CD14-positive monocyte (primary cell): ENCODE measurements at regions not wholly inside any gene's neighbourhood (a gene's known extent, or its start where the extent isn't known, plus 50 kb on each side); places are given as distances from the start of the nearest gene placed in this dataset.

Source experiments
- DNase-seq, 3 donors: peaks; one replicate each; pipeline ENCODE4 v3.0.0-alpha.2; 2011 to 2022
- H2AFZ ChIP-seq: 2 replicates; pipeline ENCODE4 v1.6.0; 2012; ENCODE audit warnings: mild to moderate bottlenecking, low read depth, low read length, inconsistent platforms; ENCODE audit not compliant: insufficient read depth, poor library complexity, severe bottlenecking
- H3K27ac ChIP-seq, 2 donors: 1 replicate in 1 of 2; 2 replicates in 1 of 2; pipeline ENCODE4 v1.5.1; 2012 to 2013; ENCODE audit warnings: low read length in 2 of 2, control low read depth in 1 of 2, inconsistent platforms in 1 of 2, low read depth in 1 of 2, mild to moderate bottlenecking in 1 of 2
- H3K27me3 ChIP-seq, 2 donors: one replicate each; pipeline versions ENCODE4 v1.6.0 to v1.6.1; 2011 to 2013; ENCODE audit warnings: low read length in 2 of 2; ENCODE audit not compliant: control insufficient read depth in 2 of 2, insufficient read depth in 2 of 2
- H3K36me3 ChIP-seq, 2 donors: replicated peaks in 1 of 2; 1 replicate in 1 of 2; 2 replicates in 1 of 2; pipeline versions ENCODE4 v1.5.1 to v1.6.1; 2012 to 2013; ENCODE audit warnings: low read length in 2 of 2, control low read depth in 1 of 2, inconsistent platforms in 1 of 2, mild to moderate bottlenecking in 1 of 2; ENCODE audit not compliant: insufficient read depth in 2 of 2, control insufficient read depth in 1 of 2
- H3K4me1 ChIP-seq, 2 donors: 1 replicate in 1 of 2; 2 replicates in 1 of 2; pipeline versions ENCODE4 v1.5.1 to v1.6.1; 2012 to 2013; ENCODE audit warnings: low read length in 2 of 2, control low read depth in 1 of 2, inconsistent platforms in 1 of 2, mild to moderate bottlenecking in 1 of 2, moderate library complexity in 1 of 2; ENCODE audit not compliant: insufficient read depth in 2 of 2, control insufficient read depth in 1 of 2
- H3K4me2 ChIP-seq: replicated peaks from 2 replicates; pipeline ENCODE3; 2012; ENCODE audit warnings: low read length, moderate library complexity, mild to moderate bottlenecking; ENCODE audit not compliant: poor library complexity, severe bottlenecking; ENCODE audit errors: extremely low read depth
- H3K4me3 ChIP-seq, 3 experiments: fragments of 200-600 bp in 1 of 3; sonication (generic) in 1 of 3; replicated peaks in 1 of 3; 1 replicate in 2 of 3; 2 replicates in 1 of 3; pipeline ENCODE4 v1.5.1; 2011 to 2013; ENCODE audit warnings: low read length in 3 of 3, mild to moderate bottlenecking in 3 of 3, control low read depth in 2 of 3, low read depth in 2 of 3, inconsistent platforms in 1 of 3, moderate library complexity in 1 of 3
- H3K79me2 ChIP-seq: 2 replicates; pipeline ENCODE4 v1.6.0; 2012; ENCODE audit warnings: mild to moderate bottlenecking, control low read depth, inconsistent platforms, low read length, moderate library complexity; ENCODE audit not compliant: insufficient read depth
- H3K9ac ChIP-seq: 2 replicates; pipeline ENCODE4 v1.6.0; 2017; ENCODE audit warnings: low read length, mild to moderate bottlenecking; ENCODE audit not compliant: insufficient read depth, poor library complexity, severe bottlenecking
- H3K9me3 ChIP-seq, 2 donors: replicated peaks in 1 of 2; 1 replicate in 1 of 2; 2 replicates in 1 of 2; pipeline versions ENCODE4 v1.5.1 to v1.6.1; 2012 to 2013; ENCODE audit warnings: low read length in 2 of 2, control low read depth in 1 of 2; ENCODE audit not compliant: control insufficient read depth in 1 of 2, insufficient read depth in 1 of 2
- H4K20me1 ChIP-seq: 2 replicates; pipeline ENCODE4 v1.6.0; 2012; ENCODE audit warnings: mild to moderate bottlenecking, low read length, control low read depth, moderate library complexity; ENCODE audit not compliant: insufficient read depth
- H3K27ac Mint-ChIP-seq, 7 donors: one replicate each; pipeline ENCODE4 v1.8.0; 2020; ENCODE audit warnings: mild to moderate bottlenecking in 7 of 7, mixed read lengths in 7 of 7, moderate library complexity in 6 of 7, inconsistent platforms in 2 of 7
- H3K27me3 Mint-ChIP-seq, 3 donors: one replicate each; pipeline ENCODE4 v1.8.0; 2021 to 2022; ENCODE audit warnings: low read depth in 3 of 3, mild to moderate bottlenecking in 3 of 3, mixed read lengths in 3 of 3, moderate library complexity in 3 of 3, inconsistent platforms in 1 of 3
- H3K36me3 Mint-ChIP-seq, 2 donors: one replicate each; pipeline ENCODE4 v1.8.0; 2020; ENCODE audit warnings: mixed read lengths in 2 of 2, inconsistent platforms in 1 of 2, mild to moderate bottlenecking in 1 of 2
- H3K4me1 Mint-ChIP-seq: one replicate; pipeline ENCODE4 v1.8.0; 2020; ENCODE audit warnings: mild to moderate bottlenecking, mixed read lengths
- H3K4me3 Mint-ChIP-seq, 2 donors: one replicate each; pipeline ENCODE4 v1.8.0; 2020; ENCODE audit warnings: mild to moderate bottlenecking in 2 of 2, mixed read lengths in 2 of 2, moderate library complexity in 1 of 2
- H3K9me3 Mint-ChIP-seq, 7 donors: one replicate each; pipeline ENCODE4 v1.8.0; 2020 to 2022; ENCODE audit warnings: mixed read lengths in 7 of 7, mild to moderate bottlenecking in 6 of 7, moderate library complexity in 6 of 7, inconsistent platforms in 2 of 7
- WGBS: methylation state at CpG from one replicate; pipeline ENCODE4 v1.1.5; 2013; ENCODE audit warnings: missing lambda C conversion rate; ENCODE audit not compliant: insufficient coverage; 5-methylcytosine and 5-hydroxymethylcytosine counted together
- intact Hi-C, 2 donors: fragments of 100-400 bp; cut with micrococcal nuclease; formaldehyde crosslinking; loops; one replicate each; pipeline versions ENCODE4 v1.15.0 to v1.15.1; 2023
- TF ChIP-seq, protein P1 (sequence below): fragments of 200-600 bp; IDR thresholded peaks from one replicate; pipeline ENCODE4 v1.8.0; 2022; ENCODE audit warnings: antibody characterized with exemption, mild to moderate bottlenecking

DNA sequence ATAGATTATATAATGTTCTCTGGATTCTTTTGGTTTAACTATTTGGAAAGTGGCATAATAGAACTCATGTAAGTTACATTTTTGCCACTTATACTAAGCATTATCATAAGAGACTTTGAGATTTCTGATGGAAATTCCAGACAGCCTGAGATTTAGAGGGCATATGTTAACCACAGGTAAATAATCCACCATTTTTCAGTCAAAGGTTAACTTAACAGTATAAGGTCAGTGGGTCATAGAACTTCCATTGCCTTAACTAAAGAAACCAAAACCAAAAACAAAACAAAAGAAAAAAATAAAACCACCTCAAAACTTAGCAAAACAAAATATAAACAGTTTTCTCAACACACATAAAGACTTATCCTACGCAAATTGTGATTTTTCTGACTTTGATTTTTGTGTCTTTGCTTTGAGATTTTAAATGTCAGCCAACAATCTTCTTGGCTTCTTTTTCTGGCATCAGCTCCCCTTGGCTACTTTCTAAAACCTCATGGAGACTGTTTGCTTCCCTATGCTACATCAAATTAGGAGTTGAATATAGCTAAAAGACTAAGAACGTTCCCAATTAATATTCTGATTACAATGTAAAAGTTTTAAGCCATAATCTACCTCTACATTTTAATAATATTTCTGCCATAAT lies 430.1 kb upstream of the DAB2 start:
- Histone ChIP-seq H3K4me3 (no peak overlapping the region), H4K20me1 (no peaks in the 10 kb centered on the region), H3K27ac (no peak overlapping the region), H2AFZ (no peak overlapping the region), H3K27me3 (no peaks in the 10 kb centered on the region), H3K4me1 (no peaks in the 10 kb centered on the region), H3K36me3 (no peaks in the 10 kb centered on the region), H3K9ac (no peak overlapping the region), H3K79me2 (no peaks in the 10 kb centered on the region), H3K4me2 (no peak overlapping the region), H3K9me3 (no peaks in the 10 kb centered on the region)
- H3K27ac Mint-ChIP-seq: no peak overlapping the region
- peaks cover 3 to 6% (median 5%) of the 10 kb centered on the region in 3 donors for H3K27me3 Mint-ChIP-seq
- no CpG with 5 or more reads among the region's 2 CpGs for WGBS
- no peak overlapping the region for H3K4me3 Mint-ChIP-seq
- DNase-seq: no peak
- intact Hi-C loops: no loop called here
- no peaks in the 10 kb centered on the region for H3K36me3 Mint-ChIP-seq
- peaks cover 2% of the 10 kb centered on the region for H3K4me1 Mint-ChIP-seq
- H3K9me3 Mint-ChIP-seq: peaks cover 0 to 3% (median 0%) of the 10 kb centered on the region in 7 donors
- TF ChIP-seq, protein P1, sequence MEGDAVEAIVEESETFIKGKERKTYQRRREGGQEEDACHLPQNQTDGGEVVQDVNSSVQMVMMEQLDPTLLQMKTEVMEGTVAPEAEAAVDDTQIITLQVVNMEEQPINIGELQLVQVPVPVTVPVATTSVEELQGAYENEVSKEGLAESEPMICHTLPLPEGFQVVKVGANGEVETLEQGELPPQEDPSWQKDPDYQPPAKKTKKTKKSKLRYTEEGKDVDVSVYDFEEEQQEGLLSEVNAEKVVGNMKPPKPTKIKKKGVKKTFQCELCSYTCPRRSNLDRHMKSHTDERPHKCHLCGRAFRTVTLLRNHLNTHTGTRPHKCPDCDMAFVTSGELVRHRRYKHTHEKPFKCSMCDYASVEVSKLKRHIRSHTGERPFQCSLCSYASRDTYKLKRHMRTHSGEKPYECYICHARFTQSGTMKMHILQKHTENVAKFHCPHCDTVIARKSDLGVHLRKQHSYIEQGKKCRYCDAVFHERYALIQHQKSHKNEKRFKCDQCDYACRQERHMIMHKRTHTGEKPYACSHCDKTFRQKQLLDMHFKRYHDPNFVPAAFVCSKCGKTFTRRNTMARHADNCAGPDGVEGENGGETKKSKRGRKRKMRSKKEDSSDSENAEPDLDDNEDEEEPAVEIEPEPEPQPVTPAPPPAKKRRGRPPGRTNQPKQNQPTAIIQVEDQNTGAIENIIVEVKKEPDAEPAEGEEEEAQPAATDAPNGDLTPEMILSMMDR: no peak

DNA sequence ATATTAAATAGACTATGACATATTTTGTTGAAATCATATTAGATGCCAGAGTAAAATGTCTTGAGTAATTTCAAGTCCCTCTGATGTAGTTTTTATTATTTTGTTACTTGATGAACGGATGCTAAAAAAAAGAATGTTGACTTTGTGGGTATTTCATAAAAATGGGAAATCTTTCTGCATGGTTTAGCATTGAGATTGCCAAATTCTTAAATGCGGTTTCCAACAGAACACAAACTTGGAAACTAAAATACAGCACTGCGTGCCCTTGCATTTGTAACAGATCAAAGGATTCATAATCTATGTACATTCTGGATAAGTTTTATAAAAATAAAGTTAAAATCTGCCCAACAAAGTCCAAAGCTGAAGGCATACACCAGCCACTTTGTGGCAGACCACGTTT lies 425.5 kb upstream of the DAB2 start:
- H3K36me3 ChIP-seq: no peaks in the 10 kb centered on the region

More for the DNA sequence above, 425.5 kb upstream of the DAB2 start:
- H3K4me3 Mint-ChIP-seq: no peak overlapping the region
- WGBS: no CpG with 5 or more reads among the region's 4 CpGs
- H3K27ac Mint-ChIP-seq: no peak overlapping the region
- TF ChIP-seq, protein P1: no peak
- Histone ChIP-seq H3K4me1 (no peaks in the 10 kb centered on the region), H2AFZ (no peak overlapping the region), H3K79me2 (no peaks in the 10 kb centered on the region), H3K4me2 (no peak overlapping the region), H3K9me3 (no peaks in the 10 kb centered on the region), H3K27ac (no peak overlapping the region), H4K20me1 (no peaks in the 10 kb centered on the region), H3K9ac (no peak overlapping the region), H3K4me3 (no peak overlapping the region), H3K27me3 (no peaks in the 10 kb centered on the region)
- H3K27me3 Mint-ChIP-seq: peaks cover 3 to 6% (median 5%) of the 10 kb centered on the region in 3 donors
- H3K4me1 Mint-ChIP-seq: no peaks in the 10 kb centered on the region
- peaks cover 2 to 13% (median 3%) of the 10 kb centered on the region in 7 donors for H3K9me3 Mint-ChIP-seq
- no peaks in the 10 kb centered on the region for H3K36me3 Mint-ChIP-seq
- intact Hi-C loops: no loop called here
- no peak for DNase-seq
